ENCODE measurements at regions not wholly inside any gene's neighbourhood (a gene's known extent, or its start where the extent isn't known, plus 50 kb on each side); places are given as distances from the start of the nearest gene placed in this dataset.

DNA sequence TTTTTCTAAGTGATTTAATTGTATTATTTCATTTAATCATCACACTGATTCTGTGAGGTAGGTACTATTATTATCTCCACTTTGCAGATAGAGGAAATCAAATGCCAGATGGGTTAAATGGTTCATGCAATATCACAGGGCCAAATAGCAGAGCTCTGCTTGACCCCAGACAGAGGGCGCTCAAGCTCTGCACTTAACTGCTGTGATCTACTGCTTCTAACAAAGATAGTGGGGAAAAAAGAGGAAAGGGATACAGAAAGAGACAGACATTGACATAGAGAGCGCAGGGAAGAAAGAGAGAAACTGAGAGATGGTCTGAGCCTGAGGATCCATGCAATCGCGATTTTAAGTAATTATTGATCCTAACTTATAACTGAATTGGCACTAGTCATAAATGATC is 279.1 kb upstream of the THRB start:
- no peak overlapping the region for H3K27ac ChIP-seq
- intact Hi-C loops (cut with DNase I; ENCODE audit: low total_unique reads): no loop called here
- H3K4me3 ChIP-seq: no peak overlapping the region
- peak; percentile 49 for DNase-seq
- no peaks in the 10 kb centered on the region for H3K27me3 ChIP-seq
- H3K4me1 ChIP-seq: no peaks in the 10 kb centered on the region
- TF ChIP-seq CTCF (IDR thresholded peaks at IDR 0.05) (peak in 2 of 3 experiments; percentile 13 to 32), POLR2A (IDR thresholded peaks at IDR 0.05) (no peak)
- H3K36me3 ChIP-seq (ENCODE audit: low read depth, missing control alignments): no peaks in the 10 kb centered on the region
- H3K9me3 ChIP-seq: no peaks in the 10 kb centered on the region
- 30 to 38% methylated on average over 4 of the region's 4 CpGs for WGBS, 2 donors

DNA sequence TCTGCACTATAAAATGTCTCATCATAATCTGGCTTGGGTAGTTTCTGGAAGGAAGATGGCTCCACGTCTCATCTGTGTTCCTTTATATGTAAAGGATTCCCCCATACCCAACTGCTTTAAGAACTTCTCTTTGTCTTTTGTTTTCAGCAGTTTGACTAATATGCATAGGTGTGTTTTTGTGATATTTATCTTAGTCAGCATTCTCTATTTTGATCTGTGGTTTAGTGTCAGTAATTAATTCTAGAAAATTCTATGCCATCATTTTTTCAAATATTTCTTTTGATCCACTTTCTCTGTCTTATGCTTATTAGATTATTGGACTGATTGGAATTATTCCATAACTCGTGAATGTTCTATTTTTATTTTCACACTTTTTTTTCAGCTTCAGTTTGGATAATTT is 286.3 kb upstream of the THRB start:
- intact Hi-C loops (cut with DNase I; ENCODE audit: low total_unique reads): no loop called here
- Histone ChIP-seq H3K4me1 (no peaks in the 10 kb centered on the region), H3K27me3 (no peaks in the 10 kb centered on the region)

GRCh38 chr3:24781454-24781853 is 286.8 kb upstream of the THRB start:
- intact Hi-C loops (cut with DNase I; ENCODE audit: low total_unique reads): no loop called here
- Histone ChIP-seq H3K36me3 (ENCODE audit: low read depth, missing control alignments) (no peaks in the 10 kb centered on the region), H3K4me3 (no peak overlapping the region), H3K27ac (no peak overlapping the region), H3K9me3 (no peaks in the 10 kb centered on the region), H3K4me1 (no peaks in the 10 kb centered on the region), H3K27me3 (no peaks in the 10 kb centered on the region)
- 95 to 96% methylated on average over 3 of the region's 3 CpGs for WGBS, 2 donors
- no peak for TF ChIP-seq POLR2A (IDR thresholded peaks at IDR 0.05)
- TF ChIP-seq CTCF (IDR thresholded peaks at IDR 0.05): no peak
- DNase-seq: no peak

More for the DNA sequence above, 286.3 kb upstream of the THRB start:
- TF ChIP-seq POLR2A (IDR thresholded peaks at IDR 0.05) (no peak), CTCF (IDR thresholded peaks at IDR 0.05) (no peak)
- WGBS, 2 donors: 77 to 82% methylated on average over 2 of the region's 2 CpGs
- no peaks in the 10 kb centered on the region for H3K9me3 ChIP-seq
- no peak overlapping the region for H3K27ac ChIP-seq
- H3K4me3 ChIP-seq: no peak overlapping the region
- H3K36me3 ChIP-seq (ENCODE audit: low read depth, missing control alignments): no peaks in the 10 kb centered on the region
- DNase-seq: no peak

DNA sequence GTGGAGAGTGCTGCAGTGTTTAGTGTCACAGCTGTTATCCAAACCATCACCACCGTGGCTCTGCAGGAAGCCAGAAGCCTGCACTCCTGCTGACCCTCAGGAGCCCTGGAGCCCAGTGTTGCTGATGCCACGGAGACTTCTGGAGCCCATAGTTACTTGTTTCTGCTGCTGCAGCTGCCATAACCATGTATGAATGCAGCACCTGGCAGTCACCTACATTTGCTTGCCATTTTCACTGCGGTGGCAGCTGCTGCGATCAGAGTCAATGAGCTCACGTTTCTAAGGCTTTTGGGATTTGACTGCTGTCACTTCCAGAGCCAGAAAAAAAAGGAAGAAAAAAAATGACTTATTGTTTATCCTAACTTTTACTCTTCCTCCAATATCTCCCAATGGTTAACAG is 299.2 kb upstream of the THRB start:
- Histone ChIP-seq H3K36me3 (ENCODE audit: low read depth, missing control alignments) (no peaks in the 10 kb centered on the region), H3K4me3 (no peak overlapping the region), H3K4me1 (no peaks in the 10 kb centered on the region), H3K27ac (no peak overlapping the region), H3K9me3 (no peaks in the 10 kb centered on the region), H3K27me3 (no peaks in the 10 kb centered on the region)
- WGBS, 2 donors: 71 to 77% methylated on average over 5 of the region's 5 CpGs
- no peak for DNase-seq
- intact Hi-C loops (cut with DNase I; ENCODE audit: low total_unique reads): no loop called here
- TF ChIP-seq POLR2A (IDR thresholded peaks at IDR 0.05) (no peak), CTCF (IDR thresholded peaks at IDR 0.05) (no peak)

- Histone ChIP-seq H3K4me1 (no peaks in the 10 kb centered on the region), H3K4me3 (no peak overlapping the region), H3K9me3 (no peaks in the 10 kb centered on the region), H3K27me3 (no peaks in the 10 kb centered on the region), H3K36me3 (ENCODE audit: low read depth, missing control alignments) (no peaks in the 10 kb centered on the region), H3K27ac (no peak overlapping the region)
- WGBS, 2 donors: 77 to 79% methylated on average over 2 of the region's 2 CpGs
- DNase-seq: no peak
- TF ChIP-seq POLR2A (IDR thresholded peaks at IDR 0.05): no peak
- no peak for TF ChIP-seq CTCF (IDR thresholded peaks at IDR 0.05)
- intact Hi-C loops (cut with DNase I; ENCODE audit: low total_unique reads): no loop called here
These were observed 308.0 kb upstream of the THRB start for GRCh38 chr3:24802614-24803013.

All from testis (tissue), 2 donors.